Body of pancreas (tissue), 4 donors: ENCODE measurements at regions not wholly inside any gene's neighbourhood (a gene's known extent, or its start where the extent isn't known, plus 50 kb on each side); places are given as distances from the start of the nearest gene placed in this dataset.
"Not testable (repeated sequence)": the region's sequence is repeated elsewhere in the genome, so short reads cannot be mapped to it uniquely, and the experiment has no call there.

Experiments used
- ATAC-seq: fragments of 150-250 bp; one replicate; pipeline ENCODE4 v1.9.1; 2016
- DNase-seq, 4 donors: peaks; one replicate each; pipeline ENCODE4 v3.0.0-alpha.2; 2019
- H3K27ac ChIP-seq, 4 donors: fragments of 200-600 bp; sonication (generic); 1 replicate in 3 of 4; 2 replicates in 1 of 4; pipeline versions ENCODE4 v1.5.1 to v1.6.1; 2016 to 2019; ENCODE audit warnings: mild to moderate bottlenecking in 1 of 4, mixed read lengths in 1 of 4, moderate library complexity in 1 of 4
- H3K27me3 ChIP-seq, 2 donors: fragments of 200-600 bp; sonication (generic); one replicate each; pipeline ENCODE4 v1.6.0; 2016; ENCODE audit warnings: mild to moderate bottlenecking in 1 of 2
- H3K36me3 ChIP-seq, 2 donors: fragments of 200-600 bp; sonication (generic); replicated peaks in 1 of 2; 2 replicates each; pipeline ENCODE4 v1.5.1; 2016; ENCODE audit warnings: low read depth in 2 of 2; ENCODE audit not compliant: insufficient read depth in 1 of 2
- H3K4me1 ChIP-seq: fragments of 200-600 bp; sonication (generic); one replicate; pipeline ENCODE4 v1.6.0; 2016
- H3K4me3 ChIP-seq, 2 donors: fragments of 200-600 bp; sonication (generic); 1 replicate in 1 of 2; 2 replicates in 1 of 2; pipeline ENCODE4 v1.5.1; 2016 to 2019
- H3K9me3 ChIP-seq, 3 donors: fragments of 200-600 bp; sonication (generic); 1 replicate in 2 of 3; 2 replicates in 1 of 3; pipeline ENCODE4 v1.5.1; 2016
- CTCF ChIP-seq, 7 experiments: fragments of 450-650 bp in 4 of 7; fragments of 200-600 bp in 3 of 7; sonication (generic) in 3 of 7; IDR thresholded peaks; one replicate each; pipeline ENCODE4 v1.5.1; 2016 to 2019; ENCODE audit warnings: antibody characterized with exemption in 7 of 7
- POLR2A ChIP-seq, 3 donors: fragments of 450-650 bp; IDR thresholded peaks; one replicate each; pipeline ENCODE4 v1.6.1; 2016; ENCODE audit warnings: antibody characterized with exemption in 3 of 3, mild to moderate bottlenecking in 2 of 3
- WGBS, 2 donors: methylation state at CpG; one replicate each; pipeline ENCODE4 v1.1.5; 2017; 5-methylcytosine and 5-hydroxymethylcytosine counted together
- intact Hi-C: fragments of 100-400 bp; cut with DNase I; formaldehyde crosslinking; loops from one replicate; pipeline ENCODE4 v1.15.1; 2023

GRCh38 chr10:109765838-109766237 lies 157.5 kb downstream of the XPNPEP1 start:
- H3K9me3 ChIP-seq = no peaks in the 10 kb centered on the region
- no peaks in the 10 kb centered on the region for H3K36me3 ChIP-seq
- intact Hi-C loops = no loop called here
- H3K4me1 ChIP-seq = no peaks in the 10 kb centered on the region
- no peak overlapping the region for H3K4me3 ChIP-seq
- DNase-seq (no peak), ATAC-seq (no peak)
- no peak for TF ChIP-seq CTCF (IDR thresholded peaks at IDR 0.05)
- TF ChIP-seq POLR2A (IDR thresholded peaks at IDR 0.05) = no peak
- WGBS, 2 donors = 29 to 37% methylated on average over 2 of the region's 2 CpGs
- no peaks in the 10 kb centered on the region for H3K27me3 ChIP-seq
- no peak overlapping the region for H3K27ac ChIP-seq

- TF ChIP-seq CTCF (IDR thresholded peaks at IDR 0.05) = no peak
- TF ChIP-seq POLR2A (IDR thresholded peaks at IDR 0.05) = no peak
Observed at GRCh38 chr10:109762555-109762954, 160.8 kb downstream of the XPNPEP1 start.

GRCh38 chr10:109757670-109758069 lies 165.6 kb downstream of the XPNPEP1 start:
- H3K36me3 ChIP-seq, H3K27ac ChIP-seq, intact Hi-C loops, H3K4me3 ChIP-seq, H3K4me1 ChIP-seq, DNase-seq, ATAC-seq, H3K27me3 ChIP-seq, H3K9me3 ChIP-seq: not testable (repeated sequence)
- WGBS, 2 donors = 76 to 79% methylated on average over 6 of the region's 6 CpGs

More at GRCh38 chr10:109762555-109762954, 160.8 kb downstream of the XPNPEP1 start:
- DNase-seq (no peak), ATAC-seq (no peak)
- Histone ChIP-seq H3K36me3 (no peaks in the 10 kb centered on the region), H3K27ac (no peak overlapping the region), H3K27me3 (no peaks in the 10 kb centered on the region), H3K4me1 (no peaks in the 10 kb centered on the region), H3K4me3 (no peak overlapping the region), H3K9me3 (no peaks in the 10 kb centered on the region)
- intact Hi-C loops = no loop called here

GRCh38 chr10:109746861-109747260 lies 176.4 kb downstream of the XPNPEP1 start:
- TF ChIP-seq CTCF (IDR thresholded peaks at IDR 0.05) (no peak), POLR2A (IDR thresholded peaks at IDR 0.05) (no peak)
- DNase-seq (no peak), ATAC-seq (no peak)
- H3K4me1 ChIP-seq = no peaks in the 10 kb centered on the region
- no peaks in the 10 kb centered on the region for H3K36me3 ChIP-seq
- no peak overlapping the region for H3K27ac ChIP-seq
- H3K4me3 ChIP-seq = no peak overlapping the region
- no peaks in the 10 kb centered on the region for H3K27me3 ChIP-seq
- intact Hi-C loops = no loop called here
- 76 to 83% methylated on average over 1 of the region's 1 CpG for WGBS, 2 donors
- no peaks in the 10 kb centered on the region for H3K9me3 ChIP-seq

- Histone ChIP-seq H3K27ac (no peak overlapping the region), H3K9me3 (no peaks in the 10 kb centered on the region), H3K36me3 (no peaks in the 10 kb centered on the region), H3K4me3 (no peak overlapping the region), H3K4me1 (no peaks in the 10 kb centered on the region), H3K27me3 (no peaks in the 10 kb centered on the region)
- intact Hi-C loops = no loop called here
- TF ChIP-seq CTCF (IDR thresholded peaks at IDR 0.05) (no peak), POLR2A (IDR thresholded peaks at IDR 0.05) (no peak)
- DNase-seq = no peak
- no peak for ATAC-seq
Observed at GRCh38 chr10:109744020-109744419, 179.3 kb downstream of the XPNPEP1 start.
